PFSK-1 (cell line): ENCODE measurements at regions not wholly inside any gene's neighbourhood (a gene's known extent, or its start where the extent isn't known, plus 50 kb on each side); places are given as distances from the start of the nearest gene placed in this dataset.

Experiments used
- FOXP2 ChIP-seq: optimal IDR thresholded peaks from 2 replicates; pipeline ENCODE3; 2011; ENCODE audit warnings: borderline replicate concordance, control low read depth, inconsistent platforms; ENCODE audit not compliant: insufficient read depth; ENCODE audit errors: extremely low read length, extremely low read depth
- POLR2AphosphoS5 ChIP-seq: IDR thresholded peaks from 2 replicates; pipeline ENCODE4 v1.6.1; 2012; ENCODE audit warnings: low read depth, mild to moderate bottlenecking, control low read depth, low read length, moderate library complexity
- REST ChIP-seq, 2 experiments: IDR thresholded peaks; 2 replicates each; pipeline versions ENCODE4 v1.6.1 to v1.8.0; 2011 to 2012; ENCODE audit warnings: low read depth in 2 of 2, low read length in 2 of 2, control low read depth in 1 of 2, inconsistent platforms in 1 of 2, mild to moderate bottlenecking in 1 of 2, moderate library complexity in 1 of 2; ENCODE audit not compliant: insufficient read depth in 1 of 2
- SIN3A ChIP-seq: IDR thresholded peaks from 2 replicates; pipeline ENCODE4 v1.6.1; 2012; ENCODE audit warnings: mild to moderate bottlenecking, low read length, moderate library complexity, borderline replicate concordance; ENCODE audit not compliant: insufficient read depth
- TAF1 ChIP-seq: IDR thresholded peaks from 2 replicates; pipeline ENCODE4 v1.6.1; 2012; ENCODE audit warnings: low read length, control low read depth, borderline replicate concordance; ENCODE audit not compliant: insufficient read depth

- no peak for TF ChIP-seq TAF1
- peak in 1 of 2 experiments; percentile 31; a peak in 1 of 4 replicates for TF ChIP-seq REST (IDR thresholded peaks at IDR 0.05; ENCODE audit: insufficient read depth in 1 of 2, low read depth in 2 of 2, low read length in 2 of 2)
Observed at GRCh38 chr12:128111951-128112350, 155.0 kb upstream of the TMEM132C start.

GRCh38 chr12:128114485-128114884, 152.5 kb upstream of the TMEM132C start:
- TF ChIP-seq POLR2AphosphoS5, result no peak

- TF ChIP-seq FOXP2, result no peak
Observed at GRCh38 chr12:128116537-128116936, 150.4 kb upstream of the TMEM132C start.

GRCh38 chr12:128120035-128120434, 146.9 kb upstream of the TMEM132C start:
- TF ChIP-seq TAF1 (no peak), POLR2AphosphoS5 (no peak), REST (IDR thresholded peaks at IDR 0.05; ENCODE audit: insufficient read depth in 1 of 2, low read depth in 2 of 2, low read length in 2 of 2) (no peak), SIN3A (no peak), FOXP2 (no peak)

- TF ChIP-seq TAF1 (no peak), FOXP2 (no peak), SIN3A (no peak), REST (IDR thresholded peaks at IDR 0.05; ENCODE audit: insufficient read depth in 1 of 2, low read depth in 2 of 2, low read length in 2 of 2) (no peak), POLR2AphosphoS5 (no peak)
Observed at GRCh38 chr12:128121424-128121823, 145.5 kb upstream of the TMEM132C start.

GRCh38 chr12:128123096-128123495, 143.9 kb upstream of the TMEM132C start:
- TF ChIP-seq REST (IDR thresholded peaks at IDR 0.05; ENCODE audit: insufficient read depth in 1 of 2, low read depth in 2 of 2, low read length in 2 of 2) (no peak), SIN3A (no peak), TAF1 (no peak), FOXP2 (no peak), POLR2AphosphoS5 (no peak)
